ENCODE measurements at regions not wholly inside any gene's neighbourhood (a gene's known extent, or its start where the extent isn't known, plus 50 kb on each side); places are given as distances from the start of the nearest gene placed in this dataset.

GRCh38 chr16:72400257-72401083 is 228.5 kb upstream of the PMFBP1 start:
- TF ChIP-seq CTCF (IDR thresholded peaks at IDR 0.05): peak; percentile 43 to 53 (median 46)
- TF ChIP-seq POLR2AphosphoS5 (IDR thresholded peaks at IDR 0.05): no peak
- TF ChIP-seq POLR2A (IDR thresholded peaks at IDR 0.05): no peak
